Spleen (tissue), 11 donors: ENCODE measurements at regions not wholly inside any gene's neighbourhood (a gene's known extent, or its start where the extent isn't known, plus 50 kb on each side); places are given as distances from the start of the nearest gene placed in this dataset.

Experiments used
- DNase-seq: peaks from one replicate; pipeline ENCODE4 v3.0.0-alpha.2; 2020
- H3K27ac ChIP-seq, 8 donors: fragments of 200-600 bp; sonication (generic) in 7 of 8; 1 replicate in 4 of 8; 2 replicates in 4 of 8; pipeline versions ENCODE4 v1.5.0 to v1.8.0; 2016 to 2021; ENCODE audit warnings: inconsistent platforms in 4 of 8, mild to moderate bottlenecking in 4 of 8, moderate library complexity in 1 of 8
- H3K27me3 ChIP-seq, 7 donors: fragments of 200-600 bp; sonication (generic) in 6 of 7; replicated peaks in 1 of 7; 1 replicate in 4 of 7; 2 replicates in 3 of 7; pipeline versions ENCODE4 v1.5.0 to v1.8.0; 2016 to 2021; ENCODE audit warnings: inconsistent platforms in 3 of 7, mild to moderate bottlenecking in 1 of 7
- H3K36me3 ChIP-seq, 6 donors: fragments of 200-600 bp; sonication (generic) in 5 of 6; 1 replicate in 4 of 6; 2 replicates in 2 of 6; pipeline versions ENCODE4 v1.5.0 to v1.8.0; 2016 to 2021; ENCODE audit warnings: inconsistent platforms in 2 of 6
- H3K4me1 ChIP-seq, 6 donors: fragments of 200-600 bp; sonication (generic) in 5 of 6; 1 replicate in 3 of 6; 2 replicates in 3 of 6; pipeline versions ENCODE4 v1.5.0 to v1.8.0; 2016 to 2021; ENCODE audit warnings: inconsistent platforms in 3 of 6
- H3K4me3 ChIP-seq, 8 donors: fragments of 200-600 bp; sonication (generic) in 7 of 8; 1 replicate in 4 of 8; 2 replicates in 4 of 8; pipeline versions ENCODE4 v1.5.0 to v1.8.0; 2016 to 2021; ENCODE audit warnings: inconsistent platforms in 4 of 8, mild to moderate bottlenecking in 4 of 8, moderate library complexity in 2 of 8
- H3K9me3 ChIP-seq, 8 donors: fragments of 200-600 bp; sonication (generic) in 7 of 8; 1 replicate in 4 of 8; 2 replicates in 4 of 8; pipeline versions ENCODE4 v1.5.0 to v1.8.0; 2016 to 2021; ENCODE audit warnings: inconsistent platforms in 4 of 8
- CTCF ChIP-seq, 11 experiments: fragments of 200-600 bp in 7 of 11; fragments of 450-650 bp in 4 of 11; sonication (generic) in 4 of 11; IDR thresholded peaks in 8 of 11; conservative IDR thresholded peaks in 3 of 11; 1 replicate in 7 of 11; 2 replicates in 4 of 11; pipeline versions ENCODE4 v1.4.0 to v1.8.0; 2016 to 2021; ENCODE audit warnings: antibody characterized with exemption in 11 of 11, inconsistent platforms in 4 of 11, mild to moderate bottlenecking in 1 of 11
- POLR2A ChIP-seq, 3 donors: fragments of 450-650 bp; IDR thresholded peaks; one replicate each; pipeline ENCODE4 v1.5.1; 2017; ENCODE audit warnings: antibody characterized with exemption in 3 of 3, mild to moderate bottlenecking in 1 of 3
- POLR2AphosphoS5 ChIP-seq, 3 donors: sonication (generic); formaldehyde crosslinking; IDR thresholded peaks; one replicate each; pipeline ENCODE4 v1.5.1; 2017; ENCODE audit warnings: antibody characterized with exemption in 3 of 3
- WGBS, 5 donors: extraction: QIAGEN DNeasy Blood & Tissue Kit in 3 of 5; methylation state at CpG; one replicate each; pipeline versions ENCODE4 v1.1.5 to v1.1.7; 2013 to 2018; 5-methylcytosine and 5-hydroxymethylcytosine counted together
- intact Hi-C: fragments of 100-400 bp; cut with DNase I; formaldehyde crosslinking; loops from one replicate; pipeline ENCODE4 v1.15.0; 2023; ENCODE audit warnings: low total_unique reads
- donor health status: healthy with polysubstance abuse.
- donor health status: DM: no; HTN: no; CAD: no; lungs with moderate emphysema.
- donor health status: DM: no; HTN: no; CAD: no.
- donor health status: Bipolar disorder and iron deficiency.
- donor health status: healthy.
- donor health status: DM: no; HTN: no; CAD: no.
- donor health status: DM: yes; HTN: yes; CAD: no.

DNA sequence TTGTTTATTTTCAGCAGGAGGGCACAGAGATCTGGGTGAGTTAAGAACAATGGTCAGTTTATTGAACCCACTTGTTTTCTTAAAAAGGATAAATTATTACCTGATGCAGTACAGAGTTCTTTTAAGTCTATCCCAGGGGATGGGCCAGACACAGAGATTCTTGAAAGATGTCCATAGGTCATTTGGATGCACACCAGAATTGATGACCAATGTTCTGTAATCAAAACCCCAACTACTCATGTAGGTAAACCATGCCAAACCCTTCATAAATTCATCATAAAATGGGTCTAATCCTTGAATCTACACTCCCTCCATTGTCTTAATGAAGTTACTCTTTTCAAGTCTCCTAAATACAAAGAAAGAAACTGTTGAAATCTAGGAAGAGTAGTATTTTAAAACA, 273.0 kb upstream of the COL8A1 start:
- no peak overlapping the region for H3K27ac ChIP-seq
- no peak for DNase-seq
- intact Hi-C loops, result no loop called here
- no peaks in the 10 kb centered on the region for H3K9me3 ChIP-seq
- no peaks in the 10 kb centered on the region for H3K27me3 ChIP-seq
- H3K36me3 ChIP-seq, result no peaks in the 10 kb centered on the region
- no peak for TF ChIP-seq POLR2AphosphoS5 (IDR thresholded peaks at IDR 0.05)
- no peak for TF ChIP-seq CTCF (IDR thresholded peaks at IDR 0.05 in 8 of 11, conservative IDR thresholded peaks at IDR 0.05 in 3 of 11)
- no peak for TF ChIP-seq POLR2A (IDR thresholded peaks at IDR 0.05)
- H3K4me3 ChIP-seq, result no peak overlapping the region
- H3K4me1 ChIP-seq, result no peaks in the 10 kb centered on the region

DNA sequence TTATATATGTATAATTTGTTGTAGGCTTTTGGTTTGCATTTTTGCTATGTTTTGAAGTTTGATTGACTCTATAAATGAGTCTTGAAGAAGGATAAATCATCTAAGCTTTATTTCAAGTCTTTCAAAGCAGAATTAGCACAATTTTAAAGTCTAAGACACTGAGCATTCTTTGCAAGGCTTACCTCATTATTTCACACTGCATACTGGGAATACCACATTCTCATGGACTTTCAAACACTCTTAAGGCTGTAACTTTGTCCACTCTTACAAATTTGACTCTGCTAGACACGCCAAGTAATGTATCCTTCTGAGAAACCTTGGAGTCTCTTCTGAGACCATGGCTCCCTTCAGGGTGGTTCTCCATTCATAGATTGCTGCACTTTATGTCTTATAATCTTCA, 281.3 kb upstream of the COL8A1 start:
- Histone ChIP-seq H3K4me3 (no peak overlapping the region), H3K4me1 (no peaks in the 10 kb centered on the region), H3K36me3 (no peaks in the 10 kb centered on the region), H3K27me3 (no peaks in the 10 kb centered on the region), H3K27ac (no peak overlapping the region), H3K9me3 (no peaks in the 10 kb centered on the region)
- no peak for DNase-seq
- intact Hi-C loops, result no loop called here
- TF ChIP-seq CTCF (IDR thresholded peaks at IDR 0.05 in 8 of 11, conservative IDR thresholded peaks at IDR 0.05 in 3 of 11) (no peak), POLR2A (IDR thresholded peaks at IDR 0.05) (no peak), POLR2AphosphoS5 (IDR thresholded peaks at IDR 0.05) (no peak)
- 46 to 76% (median 62%) methylated on average over 1 of the region's 1 CpG for WGBS, 5 donors

DNA sequence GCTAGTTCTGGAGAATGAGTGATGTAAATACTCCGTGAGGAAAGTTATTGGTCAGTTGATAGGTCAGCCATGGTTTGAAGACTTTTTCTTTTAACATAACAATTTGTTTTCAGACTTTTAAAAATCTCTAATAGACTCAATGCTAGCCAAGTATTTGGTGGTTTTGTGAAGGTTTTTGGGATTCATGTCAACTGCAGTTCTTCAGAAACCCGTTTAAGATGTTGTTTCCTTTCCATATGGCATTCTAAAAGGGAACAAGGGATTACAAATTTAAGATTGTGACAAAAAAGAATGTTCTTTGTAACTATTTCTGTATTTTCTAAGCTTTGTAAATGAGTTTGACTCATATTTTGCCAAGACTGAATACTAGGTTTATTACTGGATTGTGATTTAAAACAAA, 281.7 kb upstream of the COL8A1 start:
- no peak overlapping the region for H3K4me3 ChIP-seq
- no peak overlapping the region for H3K27ac ChIP-seq
- no peaks in the 10 kb centered on the region for H3K27me3 ChIP-seq
- no peaks in the 10 kb centered on the region for H3K4me1 ChIP-seq
- intact Hi-C loops, result no loop called here
- H3K36me3 ChIP-seq, result no peaks in the 10 kb centered on the region
- DNase-seq, result no peak
- TF ChIP-seq POLR2AphosphoS5 (IDR thresholded peaks at IDR 0.05) (no peak), POLR2A (IDR thresholded peaks at IDR 0.05) (no peak), CTCF (IDR thresholded peaks at IDR 0.05 in 8 of 11, conservative IDR thresholded peaks at IDR 0.05 in 3 of 11) (no peak)
- no peaks in the 10 kb centered on the region for H3K9me3 ChIP-seq
- WGBS, 5 donors, result 43 to 73% (median 66%) methylated on average over 2 of the region's 2 CpGs

DNA sequence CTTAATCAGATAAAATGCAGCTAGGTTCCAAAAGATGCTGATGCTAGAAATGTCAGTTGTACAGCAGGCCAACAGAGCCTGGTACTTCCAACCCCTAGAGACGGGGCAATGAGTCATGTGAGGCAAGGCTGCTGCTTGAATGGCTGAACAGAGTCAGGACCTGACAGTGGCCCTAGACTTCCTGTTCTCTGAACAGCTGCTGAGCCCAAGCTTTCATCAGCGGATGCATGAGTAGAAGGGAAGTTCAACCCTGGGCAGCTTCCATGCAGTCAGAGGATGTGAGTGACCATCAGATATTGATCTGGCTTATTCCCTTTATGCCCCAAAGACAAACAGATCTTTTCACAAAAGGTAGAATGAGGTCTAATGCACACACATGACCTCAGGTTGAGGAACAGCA, 282.9 kb upstream of the COL8A1 start:
- no peak overlapping the region for H3K4me3 ChIP-seq
- no peak for DNase-seq
- H3K27ac ChIP-seq, result no peak overlapping the region
- 42 to 76% (median 65%) methylated on average over 2 of the region's 2 CpGs for WGBS, 5 donors
- no peaks in the 10 kb centered on the region for H3K36me3 ChIP-seq
- H3K4me1 ChIP-seq, result no peaks in the 10 kb centered on the region
- no peak for TF ChIP-seq POLR2AphosphoS5 (IDR thresholded peaks at IDR 0.05)
- TF ChIP-seq CTCF (IDR thresholded peaks at IDR 0.05 in 8 of 11, conservative IDR thresholded peaks at IDR 0.05 in 3 of 11), result no peak
- no peak for TF ChIP-seq POLR2A (IDR thresholded peaks at IDR 0.05)
- H3K27me3 ChIP-seq, result no peaks in the 10 kb centered on the region
- H3K9me3 ChIP-seq, result no peaks in the 10 kb centered on the region
- intact Hi-C loops, result no loop called here
